ENCODE measurements at regions not wholly inside any gene's neighbourhood (a gene's known extent, or its start where the extent isn't known, plus 50 kb on each side); places are given as distances from the start of the nearest gene placed in this dataset.

DNA sequence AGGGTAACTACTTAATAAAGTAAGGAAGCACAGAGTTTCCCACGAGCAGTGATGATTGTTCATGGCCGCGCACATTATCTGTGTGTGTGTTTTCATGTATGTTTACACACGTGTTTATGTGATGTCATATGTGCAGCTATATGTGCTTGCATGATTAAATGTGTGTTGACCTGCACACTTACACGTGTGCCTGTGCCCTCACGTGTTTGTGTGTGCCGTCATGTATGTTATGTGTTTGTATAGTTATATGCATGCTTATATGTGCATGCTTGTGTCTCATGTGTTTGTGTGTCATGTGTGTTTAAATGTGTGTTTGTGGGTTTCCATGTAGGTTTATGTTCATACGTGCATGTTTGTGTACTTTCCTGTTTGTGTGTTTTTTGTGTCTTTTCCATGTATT lies 782.3 kb downstream of the GALR1 start:
- in situ Hi-C loops (cut with MboI; ENCODE audit: low pct_unique_long_range_greater_than_20kb, low sequenced_read_pairs, unreplicated experiment): no loop called here
- TF ChIP-seq CTCF (IDR thresholded peaks at IDR 0.05; ENCODE audit: extremely low read depth, insufficient read depth, missing control alignments): no peak
- no peak for DNase-seq (ENCODE audit: low spot score)

- in situ Hi-C loops (cut with MboI; ENCODE audit: low pct_unique_long_range_greater_than_20kb, low sequenced_read_pairs, unreplicated experiment): no loop called here
- DNase-seq (ENCODE audit: low spot score): no peak
Observed at GRCh38 chr18:78032574-78032973, 782.9 kb downstream of the GALR1 start.

GRCh38 chr18:78034755-78035154 lies 785.1 kb downstream of the GALR1 start:
- in situ Hi-C loops (cut with MboI; ENCODE audit: low pct_unique_long_range_greater_than_20kb, low sequenced_read_pairs, unreplicated experiment): no loop called here
- no peak for TF ChIP-seq CTCF (IDR thresholded peaks at IDR 0.05; ENCODE audit: extremely low read depth, insufficient read depth, missing control alignments)
- DNase-seq (ENCODE audit: low spot score): no peak

More at GRCh38 chr18:78032574-78032973, 782.9 kb downstream of the GALR1 start:
- TF ChIP-seq CTCF (IDR thresholded peaks at IDR 0.05; ENCODE audit: extremely low read depth, insufficient read depth, missing control alignments): no peak

GRCh38 chr18:78041218-78041617 lies 791.6 kb downstream of the GALR1 start:
- DNase-seq (ENCODE audit: low spot score): no peak
- TF ChIP-seq CTCF (IDR thresholded peaks at IDR 0.05; ENCODE audit: extremely low read depth, insufficient read depth, missing control alignments): no peak
- in situ Hi-C loops (cut with MboI; ENCODE audit: low pct_unique_long_range_greater_than_20kb, low sequenced_read_pairs, unreplicated experiment): no loop called here

DNA sequence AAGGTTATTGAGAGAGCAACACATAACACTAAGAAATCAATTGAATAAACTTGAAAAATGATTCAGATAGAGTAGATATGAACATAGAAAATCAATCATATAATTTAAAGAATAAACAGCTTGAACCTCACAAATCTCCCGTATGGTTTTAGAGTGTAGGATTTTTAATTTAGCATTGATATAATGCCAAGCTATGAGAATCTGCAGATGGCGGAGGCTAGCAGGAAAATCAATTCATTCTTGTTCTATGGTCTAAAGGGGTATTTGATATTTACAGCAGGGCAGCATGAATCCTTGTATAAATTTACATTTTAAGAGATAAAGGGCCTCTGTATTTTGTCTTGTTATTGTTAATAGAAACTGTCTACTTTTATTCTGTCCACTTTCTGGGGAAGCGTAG lies 797.0 kb downstream of the GALR1 start:
- no peak for DNase-seq (ENCODE audit: low spot score)
- TF ChIP-seq CTCF (IDR thresholded peaks at IDR 0.05; ENCODE audit: extremely low read depth, insufficient read depth, missing control alignments): no peak
- in situ Hi-C loops (cut with MboI; ENCODE audit: low pct_unique_long_range_greater_than_20kb, low sequenced_read_pairs, unreplicated experiment): no loop called here

DNA sequence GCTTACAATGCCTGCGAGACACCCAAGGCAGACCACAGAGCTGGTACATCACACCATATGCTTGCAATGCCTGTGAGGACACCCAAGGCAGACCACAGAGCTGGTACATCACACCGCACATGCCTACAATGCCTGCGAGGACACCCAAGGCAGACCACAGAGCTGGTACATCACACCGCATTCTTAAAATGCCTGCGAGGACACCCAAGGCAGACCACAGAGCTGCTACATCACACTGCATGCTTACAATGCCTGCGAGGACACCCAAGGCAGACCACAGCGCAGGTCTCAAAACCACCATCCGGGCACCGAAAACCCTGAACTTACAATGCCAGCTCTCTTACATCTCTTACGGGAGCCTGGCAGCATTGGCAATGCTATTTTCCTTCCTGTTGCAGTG lies 799.6 kb downstream of the GALR1 start:
- DNase-seq (ENCODE audit: low spot score): no peak
- no peak for TF ChIP-seq CTCF (IDR thresholded peaks at IDR 0.05; ENCODE audit: extremely low read depth, insufficient read depth, missing control alignments)
- in situ Hi-C loops (cut with MboI; ENCODE audit: low pct_unique_long_range_greater_than_20kb, low sequenced_read_pairs, unreplicated experiment): no loop called here

DNA sequence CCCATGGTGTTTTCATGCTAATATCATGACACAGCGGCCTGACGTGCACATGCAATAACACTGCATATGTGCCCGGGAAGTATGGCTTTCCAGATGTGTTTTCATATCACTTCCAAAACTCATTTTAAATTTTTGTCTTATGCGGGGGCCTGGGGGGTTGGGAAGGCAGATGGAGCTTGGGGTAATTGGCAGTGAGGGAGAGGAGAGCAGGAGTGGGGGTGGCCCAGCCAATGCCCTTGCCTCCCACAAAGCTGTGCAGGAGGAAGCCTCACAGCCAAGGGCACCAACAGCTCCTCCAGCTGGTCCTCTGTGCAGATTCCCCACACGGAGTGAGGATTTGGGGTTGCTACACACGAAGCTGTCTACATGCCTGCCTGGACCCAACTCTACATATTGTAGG lies 805.2 kb downstream of the GALR1 start:
- in situ Hi-C loops (cut with MboI; ENCODE audit: low pct_unique_long_range_greater_than_20kb, low sequenced_read_pairs, unreplicated experiment): no loop called here
- no peak for DNase-seq (ENCODE audit: low spot score)
- no peak for TF ChIP-seq CTCF (IDR thresholded peaks at IDR 0.05; ENCODE audit: extremely low read depth, insufficient read depth, missing control alignments)
